ENCODE measurements at regions not wholly inside any gene's neighbourhood (a gene's known extent, or its start where the extent isn't known, plus 50 kb on each side); places are given as distances from the start of the nearest gene placed in this dataset.

- TF ChIP-seq, protein P1, sequence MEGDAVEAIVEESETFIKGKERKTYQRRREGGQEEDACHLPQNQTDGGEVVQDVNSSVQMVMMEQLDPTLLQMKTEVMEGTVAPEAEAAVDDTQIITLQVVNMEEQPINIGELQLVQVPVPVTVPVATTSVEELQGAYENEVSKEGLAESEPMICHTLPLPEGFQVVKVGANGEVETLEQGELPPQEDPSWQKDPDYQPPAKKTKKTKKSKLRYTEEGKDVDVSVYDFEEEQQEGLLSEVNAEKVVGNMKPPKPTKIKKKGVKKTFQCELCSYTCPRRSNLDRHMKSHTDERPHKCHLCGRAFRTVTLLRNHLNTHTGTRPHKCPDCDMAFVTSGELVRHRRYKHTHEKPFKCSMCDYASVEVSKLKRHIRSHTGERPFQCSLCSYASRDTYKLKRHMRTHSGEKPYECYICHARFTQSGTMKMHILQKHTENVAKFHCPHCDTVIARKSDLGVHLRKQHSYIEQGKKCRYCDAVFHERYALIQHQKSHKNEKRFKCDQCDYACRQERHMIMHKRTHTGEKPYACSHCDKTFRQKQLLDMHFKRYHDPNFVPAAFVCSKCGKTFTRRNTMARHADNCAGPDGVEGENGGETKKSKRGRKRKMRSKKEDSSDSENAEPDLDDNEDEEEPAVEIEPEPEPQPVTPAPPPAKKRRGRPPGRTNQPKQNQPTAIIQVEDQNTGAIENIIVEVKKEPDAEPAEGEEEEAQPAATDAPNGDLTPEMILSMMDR (optimal IDR thresholded peaks at IDR 0.05 in 1 of 3, IDR thresholded peaks at IDR 0.05 in 1 of 3, conservative IDR thresholded peaks at IDR 0.05 in 1 of 3; ENCODE audit: extremely low read depth in 1 of 3, insufficient read depth in 2 of 3, low read length in 3 of 3): no peak
- no peak for TF ChIP-seq EZH2 (IDR thresholded peaks at IDR 0.05; ENCODE audit: low read length)
Measured at GRCh38 chr3:148372206-148372875, 325.4 kb upstream of the AGTR1 start.

All from keratinocyte (primary cell).